Coronary artery (tissue), 2 donors: ENCODE measurements at regions not wholly inside any gene's neighbourhood (a gene's known extent, or its start where the extent isn't known, plus 50 kb on each side); places are given as distances from the start of the nearest gene placed in this dataset.

Experiments used
- DNase-seq: peaks from one replicate; pipeline ENCODE4 v3.0.0-alpha.2; 2017; ENCODE audit warnings: low spot score
- H3K27ac ChIP-seq, 2 donors: fragments of 200-600 bp; sonication (generic); one replicate each; pipeline ENCODE4 v1.5.1; 2016 to 2019
- H3K4me3 ChIP-seq: fragments of 200-600 bp; sonication (generic); 2 replicates; pipeline ENCODE4 v1.5.1; 2016; ENCODE audit warnings: mild to moderate bottlenecking, moderate library complexity
- CTCF ChIP-seq: fragments of 200-600 bp; sonication (generic); IDR thresholded peaks from one replicate; pipeline ENCODE4 v1.5.1; 2019; ENCODE audit warnings: antibody characterized with exemption

DNA sequence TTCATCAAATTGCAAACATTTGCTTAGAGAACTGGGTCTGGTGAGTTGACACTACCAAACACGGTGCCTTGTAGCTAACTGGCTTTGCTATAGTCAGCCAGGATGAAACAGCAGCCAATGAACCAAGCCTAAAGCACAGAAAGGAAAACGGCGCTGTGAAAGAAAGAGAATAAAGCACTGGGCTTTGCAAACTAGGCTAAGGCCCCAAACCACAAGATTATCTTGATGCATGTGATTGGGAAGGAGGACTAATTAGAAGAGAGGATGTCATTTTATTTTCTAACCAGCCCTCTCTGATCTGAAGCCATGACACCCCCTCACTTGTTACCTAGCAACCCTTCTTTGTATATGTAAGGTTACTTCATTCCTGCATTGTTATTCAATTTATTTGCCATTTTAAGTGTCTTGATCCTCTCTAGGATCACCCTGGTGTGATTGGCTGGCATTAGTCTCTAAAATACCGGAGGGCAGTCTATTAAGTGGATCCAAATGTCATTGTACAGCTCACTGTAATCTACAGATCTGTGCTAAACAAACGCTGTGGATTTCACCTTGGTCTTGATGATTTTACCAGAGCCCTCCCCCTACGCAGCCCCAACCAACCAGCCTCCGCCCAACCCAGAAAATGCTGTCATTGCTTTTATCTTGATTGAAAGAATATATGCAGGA, 395.4 kb upstream of the ACVR2A start:
- Histone ChIP-seq H3K27ac (no peak overlapping the region), H3K4me3 (no peak overlapping the region)
- TF ChIP-seq CTCF = no peak
- DNase-seq = no peak

DNA sequence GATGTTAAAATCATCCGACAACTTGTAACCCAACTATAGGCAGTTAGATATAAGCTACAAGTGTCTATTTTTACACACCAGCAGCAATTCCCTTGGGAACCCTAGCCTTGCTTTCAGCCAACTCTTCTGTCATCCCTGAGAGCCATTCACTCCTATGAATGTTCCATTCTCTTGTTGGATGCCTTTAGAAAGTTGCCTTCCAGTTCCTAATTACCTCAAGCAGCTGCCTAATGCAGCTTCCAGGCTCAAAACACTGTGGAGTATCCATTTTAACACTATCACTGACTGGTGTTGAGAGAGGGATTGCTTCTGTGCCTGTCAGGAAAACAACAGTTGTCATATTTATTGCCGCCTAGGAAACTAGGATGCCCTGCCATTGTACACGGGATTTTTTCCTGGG, 402.0 kb upstream of the ACVR2A start:
- DNase-seq = no peak
- Histone ChIP-seq H3K27ac (no peak overlapping the region), H3K4me3 (no peak overlapping the region)
- TF ChIP-seq CTCF = no peak

- no peak overlapping the region for H3K4me3 ChIP-seq
- DNase-seq = no peak
- H3K27ac ChIP-seq = no peak overlapping the region
- no peak for TF ChIP-seq CTCF
Measured at GRCh38 chr2:147441182-147441581, 403.6 kb upstream of the ACVR2A start.

- Histone ChIP-seq H3K27ac (no peak overlapping the region), H3K4me3 (no peak overlapping the region)
- no peak for DNase-seq
- no peak for TF ChIP-seq CTCF
Measured at GRCh38 chr2:147440734-147441133, 404.1 kb upstream of the ACVR2A start.

DNA sequence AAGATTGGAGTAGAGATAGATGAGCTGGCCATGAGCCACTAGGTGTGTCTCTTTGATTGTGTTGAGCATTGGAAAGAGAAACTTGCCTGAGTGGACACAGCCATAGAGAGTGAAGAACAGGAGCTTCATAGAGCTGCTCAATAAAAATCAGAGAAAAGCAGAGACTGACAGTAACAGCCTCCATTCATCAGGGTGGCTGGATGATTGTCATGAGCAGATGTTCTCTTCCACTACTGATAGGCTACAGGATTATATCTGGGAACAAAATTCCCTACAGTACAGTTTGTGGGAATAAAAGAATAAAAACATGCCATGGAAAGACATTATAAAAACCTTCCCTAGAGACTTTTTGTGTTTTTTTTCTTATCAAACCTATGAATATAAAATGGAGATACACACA, 404.8 kb upstream of the ACVR2A start:
- H3K27ac ChIP-seq = no peak overlapping the region
- no peak overlapping the region for H3K4me3 ChIP-seq
- no peak for TF ChIP-seq CTCF
- no peak for DNase-seq

DNA sequence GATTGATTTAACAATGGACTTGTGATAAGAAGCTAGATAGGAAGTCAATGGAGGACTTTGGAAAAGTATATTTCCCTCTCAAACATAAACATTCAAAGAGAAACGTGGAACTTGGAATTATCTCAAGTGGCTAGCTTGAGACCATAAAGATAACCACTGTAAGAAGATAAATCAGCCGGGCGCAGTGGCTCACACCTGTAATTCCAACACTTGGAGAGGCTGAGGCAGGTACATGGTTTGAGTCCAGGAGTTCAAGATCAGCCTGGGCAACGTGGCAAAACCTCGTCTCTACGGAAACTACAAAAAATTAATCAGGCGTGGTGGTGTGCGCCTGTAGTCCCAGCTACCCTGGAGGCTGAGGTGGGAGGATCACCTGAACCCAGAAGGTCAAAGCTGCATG, 405.9 kb upstream of the ACVR2A start:
- no peak for DNase-seq
- no peak overlapping the region for H3K4me3 ChIP-seq
- no peak for TF ChIP-seq CTCF

GRCh38 chr2:147433822-147434221, 411.0 kb upstream of the ACVR2A start:
- no peak for TF ChIP-seq CTCF
- no peak overlapping the region for H3K4me3 ChIP-seq
- DNase-seq = no peak
- no peak overlapping the region for H3K27ac ChIP-seq

More for the DNA sequence above, 405.9 kb upstream of the ACVR2A start:
- no peak overlapping the region for H3K27ac ChIP-seq
